ENCODE measurements at regions not wholly inside any gene's neighbourhood (a gene's known extent, or its start where the extent isn't known, plus 50 kb on each side); places are given as distances from the start of the nearest gene placed in this dataset.
A peak's percentile ranks its signal among the peaks of the same experiment; 100 is the strongest.
"Not testable (repeated sequence)": the region's sequence is repeated elsewhere in the genome, so short reads cannot be mapped to it uniquely, and the experiment has no call there.

DNA sequence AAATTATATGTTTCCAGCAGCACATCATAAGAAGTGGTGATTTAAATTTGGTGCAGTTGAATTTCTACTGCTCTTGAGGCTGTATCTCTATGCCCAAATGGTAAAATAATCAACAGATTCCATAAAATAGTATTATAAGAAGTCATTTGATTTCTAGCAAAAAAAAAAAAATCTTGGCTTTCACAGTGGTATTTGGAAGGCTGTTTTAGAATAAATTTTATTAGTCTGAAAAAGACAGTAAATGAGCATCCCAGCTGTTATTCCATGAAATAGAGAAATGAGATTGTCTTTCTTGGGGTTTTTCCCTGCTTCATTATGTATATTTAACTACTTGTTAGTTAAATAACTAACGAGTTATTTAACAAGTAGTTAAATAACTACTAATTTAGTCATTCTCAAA is 156.0 kb upstream of the ABI3BP start:
- no peak for DNase-seq (ENCODE audit: low spot score in 2 of 2)
- H3K27ac Mint-ChIP-seq = no peak overlapping the region
- no peaks in the 10 kb centered on the region for H3K9me3 Mint-ChIP-seq

DNA sequence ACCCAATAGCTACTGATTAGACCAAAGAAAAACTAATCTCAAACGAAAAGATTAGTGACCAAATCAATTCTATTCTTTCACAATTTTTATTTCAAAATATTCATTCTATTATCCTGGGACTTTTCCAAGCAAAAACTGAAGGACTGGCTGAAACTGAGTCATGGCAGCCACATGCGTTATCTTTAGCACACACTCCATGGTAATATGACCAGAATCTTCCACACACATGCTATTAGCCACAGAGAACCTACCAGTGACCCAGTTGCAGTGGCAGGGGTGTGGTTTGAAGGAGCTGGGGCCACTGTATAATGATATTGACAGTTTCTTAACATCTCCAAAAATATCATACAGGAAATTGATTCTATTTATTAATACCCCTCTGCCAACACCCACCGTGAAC is 154.8 kb upstream of the ABI3BP start:
- Mint-ChIP-seq H3K9me3 (no peaks in the 10 kb centered on the region), H3K27ac (no peak overlapping the region), H3K36me3 (no peaks in the 10 kb centered on the region), H3K4me3 (no peak overlapping the region), H3K4me1 (no peaks in the 10 kb centered on the region)
- DNase-seq (ENCODE audit: low spot score in 2 of 2) (no peak), ATAC-seq (no peak)

More for the DNA sequence above, 156.0 kb upstream of the ABI3BP start:
- ATAC-seq = no peak
- Mint-ChIP-seq H3K36me3 (no peaks in the 10 kb centered on the region), H3K4me1 (no peaks in the 10 kb centered on the region), H3K4me3 (no peak overlapping the region)

- H3K36me3 Mint-ChIP-seq = no peaks in the 10 kb centered on the region
- H3K9me3 Mint-ChIP-seq = no peaks in the 10 kb centered on the region
- no peaks in the 10 kb centered on the region for H3K4me1 Mint-ChIP-seq
- no peak overlapping the region for H3K27ac Mint-ChIP-seq
- ATAC-seq (no peak), DNase-seq (ENCODE audit: low spot score in 2 of 2) (no peak)
- no peak overlapping the region for H3K4me3 Mint-ChIP-seq
Measured at GRCh38 chr3:101146946-101147345, 153.7 kb upstream of the ABI3BP start.

- H3K4me3 Mint-ChIP-seq = no peak overlapping the region
- H3K36me3 Mint-ChIP-seq = no peaks in the 10 kb centered on the region
- no peaks in the 10 kb centered on the region for H3K4me1 Mint-ChIP-seq
- no peak for DNase-seq (ENCODE audit: low spot score in 2 of 2)
- no peak for ATAC-seq
- no peaks in the 10 kb centered on the region for H3K9me3 Mint-ChIP-seq
- H3K27ac Mint-ChIP-seq = no peak overlapping the region
Measured at GRCh38 chr3:101144105-101144504, 150.9 kb upstream of the ABI3BP start.

DNA sequence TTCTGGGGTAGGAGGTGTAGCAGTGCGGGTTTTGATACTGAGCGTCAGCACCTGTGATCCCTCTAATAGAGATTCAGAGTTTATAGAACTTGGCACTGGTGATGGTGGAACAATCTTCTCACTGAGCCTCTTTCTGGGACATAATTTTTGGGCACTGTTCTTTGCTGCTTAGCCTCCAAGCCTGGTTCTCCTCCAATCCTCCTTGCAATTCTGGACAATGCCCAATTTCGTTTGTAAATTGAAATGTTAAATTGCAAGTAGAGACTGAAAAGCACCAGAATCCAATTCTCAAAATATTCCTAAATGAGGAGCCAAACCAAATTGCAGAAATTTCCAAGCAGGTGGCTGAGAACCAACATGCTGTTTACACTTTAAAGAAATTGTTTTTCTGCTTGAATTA is 149.8 kb upstream of the ABI3BP start:
- H3K36me3 Mint-ChIP-seq = no peaks in the 10 kb centered on the region
- no peaks in the 10 kb centered on the region for H3K9me3 Mint-ChIP-seq
- H3K4me1 Mint-ChIP-seq = no peaks in the 10 kb centered on the region
- H3K4me3 Mint-ChIP-seq = no peak overlapping the region
- DNase-seq (ENCODE audit: low spot score in 2 of 2) (no peak), ATAC-seq (no peak)
- no peak overlapping the region for H3K27ac Mint-ChIP-seq

- no peaks in the 10 kb centered on the region for H3K9me3 Mint-ChIP-seq
- H3K4me3 Mint-ChIP-seq = no peak overlapping the region
- no peak for DNase-seq (ENCODE audit: low spot score in 2 of 2)
- H3K4me1 Mint-ChIP-seq = no peaks in the 10 kb centered on the region
- no peak overlapping the region for H3K27ac Mint-ChIP-seq
- no peak for ATAC-seq
- no peaks in the 10 kb centered on the region for H3K36me3 Mint-ChIP-seq
Measured at GRCh38 chr3:101142160-101142559, 148.9 kb upstream of the ABI3BP start.

- Mint-ChIP-seq H3K27ac (no peak overlapping the region), H3K4me1 (no peaks in the 10 kb centered on the region), H3K9me3 (no peaks in the 10 kb centered on the region), H3K4me3 (no peak overlapping the region), H3K36me3 (no peaks in the 10 kb centered on the region)
- no peak for ATAC-seq
- no peak for DNase-seq (ENCODE audit: low spot score in 2 of 2)
Measured at GRCh38 chr3:101141135-101141534, 147.9 kb upstream of the ABI3BP start.

DNA sequence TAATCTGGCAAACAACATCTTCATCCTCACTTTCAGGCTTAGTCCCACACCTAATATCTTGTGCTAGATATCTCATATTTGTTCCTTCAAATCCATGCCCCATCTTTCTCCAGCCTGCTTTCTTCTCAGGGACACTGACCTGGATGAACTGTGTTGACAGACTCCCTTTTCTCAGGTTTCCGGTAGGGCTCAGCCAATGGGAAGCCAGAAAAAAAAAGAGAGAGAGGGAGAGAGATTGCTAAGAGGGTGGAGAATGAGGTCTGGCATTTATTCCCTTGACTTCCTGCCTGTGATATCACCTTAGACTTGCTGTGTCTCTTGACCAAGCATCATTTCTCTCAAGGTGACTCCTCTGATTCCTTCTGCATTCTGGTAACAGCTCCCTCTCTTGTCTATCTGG is 145.6 kb upstream of the ABI3BP start:
- Mint-ChIP-seq H3K9me3 (no peaks in the 10 kb centered on the region), H3K27ac (no peak overlapping the region), H3K4me1 (no peaks in the 10 kb centered on the region), H3K4me3 (no peak overlapping the region), H3K36me3 (no peaks in the 10 kb centered on the region)
- no peak for ATAC-seq
- DNase-seq (ENCODE audit: low spot score in 2 of 2) = no peak

DNA sequence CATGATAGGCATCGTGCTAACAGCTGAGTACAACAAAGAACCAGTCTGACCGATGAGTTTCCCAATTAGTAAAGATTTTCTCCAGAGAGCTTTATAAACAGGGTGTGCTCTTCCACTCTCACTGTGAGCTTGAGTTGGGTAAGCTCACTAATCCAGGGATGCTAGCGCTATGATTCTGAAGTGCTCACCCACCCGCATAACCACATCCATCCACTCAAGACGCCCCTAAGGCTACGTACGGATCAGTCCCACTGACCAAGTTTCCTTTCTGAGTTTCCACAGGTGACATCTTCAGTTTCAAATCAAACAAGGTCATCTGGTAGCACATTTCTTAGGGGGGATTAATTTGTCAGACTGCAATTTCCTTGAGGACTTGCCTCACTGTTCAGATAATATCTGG is 141.1 kb upstream of the ABI3BP start:
- no peak overlapping the region for H3K4me3 Mint-ChIP-seq
- ATAC-seq = no peak
- no peak overlapping the region for H3K27ac Mint-ChIP-seq
- no peaks in the 10 kb centered on the region for H3K9me3 Mint-ChIP-seq
- H3K4me1 Mint-ChIP-seq = peaks cover 10% of the 10 kb centered on the region
- no peak for DNase-seq (ENCODE audit: low spot score in 2 of 2)
- no peaks in the 10 kb centered on the region for H3K36me3 Mint-ChIP-seq

- H3K4me3 Mint-ChIP-seq = no peak overlapping the region
- DNase-seq (ENCODE audit: low spot score in 2 of 2) = no peak
- H3K27ac Mint-ChIP-seq = no peak overlapping the region
- no peak for ATAC-seq
- peaks cover 10% of the 10 kb centered on the region for H3K4me1 Mint-ChIP-seq
- no peaks in the 10 kb centered on the region for H3K9me3 Mint-ChIP-seq
- H3K36me3 Mint-ChIP-seq = no peaks in the 10 kb centered on the region
Measured at GRCh38 chr3:101133652-101134051, 140.4 kb upstream of the ABI3BP start.

DNA sequence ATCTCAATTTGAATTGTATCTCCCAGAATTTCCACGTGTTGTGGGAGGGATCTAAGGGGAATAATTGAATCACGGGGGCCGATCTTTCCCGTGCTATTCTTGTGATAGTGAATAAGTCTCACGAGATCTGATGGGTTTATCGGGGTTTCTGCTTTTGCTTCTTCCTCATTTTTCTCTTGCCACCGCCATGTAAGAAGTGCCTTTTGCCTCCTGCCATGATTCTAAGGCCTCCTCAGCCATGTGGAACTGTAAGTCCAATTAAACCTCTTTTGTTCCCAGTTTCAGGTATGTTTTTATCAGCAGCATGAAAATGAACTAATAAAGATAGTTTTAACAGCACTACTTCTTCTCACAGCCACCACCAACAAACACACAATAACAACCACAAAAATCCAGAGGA is 140.0 kb upstream of the ABI3BP start:
- not testable (repeated sequence) for H3K36me3 Mint-ChIP-seq; DNase-seq (ENCODE audit: low spot score in 2 of 2); ATAC-seq; H3K27ac Mint-ChIP-seq; H3K9me3 Mint-ChIP-seq; H3K4me3 Mint-ChIP-seq
- peaks cover 10% of the 10 kb centered on the region for H3K4me1 Mint-ChIP-seq

DNA sequence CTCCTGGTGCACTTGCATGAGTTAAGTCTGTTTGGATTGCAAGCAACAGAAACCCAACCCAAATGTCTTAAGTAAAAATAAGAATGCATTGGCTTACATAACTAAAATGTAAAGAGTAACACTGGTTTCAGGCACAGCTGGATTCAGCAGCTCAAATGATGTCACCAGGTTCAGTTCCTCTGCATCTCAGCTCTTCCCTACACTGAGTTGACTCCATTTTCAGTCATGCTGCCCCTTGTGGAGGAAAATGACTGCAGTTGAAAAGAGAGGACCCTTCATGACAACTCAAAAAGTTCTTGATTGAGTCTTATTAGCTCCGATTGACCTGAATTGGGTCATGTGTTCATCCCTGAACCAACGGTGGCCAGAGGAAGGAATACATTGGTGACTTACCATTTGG is 138.5 kb upstream of the ABI3BP start:
- H3K27ac Mint-ChIP-seq = no peak overlapping the region
- peak; percentile 34 for ATAC-seq
- no peaks in the 10 kb centered on the region for H3K9me3 Mint-ChIP-seq
- no peak for DNase-seq (ENCODE audit: low spot score in 2 of 2)
- H3K4me3 Mint-ChIP-seq = no peak overlapping the region
- no peaks in the 10 kb centered on the region for H3K36me3 Mint-ChIP-seq
- peaks cover 10% of the 10 kb centered on the region for H3K4me1 Mint-ChIP-seq

DNA sequence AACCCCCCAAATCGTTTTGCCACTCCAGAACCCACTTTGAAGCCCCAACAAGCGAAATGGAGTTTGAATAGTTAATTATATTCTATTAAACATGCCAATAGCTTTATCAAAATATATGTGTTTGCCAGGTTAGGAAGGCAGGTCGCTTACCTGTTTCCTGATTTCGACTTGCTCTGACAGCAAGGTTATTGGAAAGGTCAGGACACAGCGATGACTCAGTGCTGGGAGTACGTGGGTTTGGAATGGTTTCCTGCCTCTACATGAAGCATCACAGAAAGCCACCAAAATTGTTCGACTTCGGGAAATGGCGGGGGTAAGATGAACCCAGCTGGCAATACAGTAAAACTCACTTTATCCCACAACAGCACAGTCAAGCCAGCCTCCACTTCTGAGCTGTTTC is 135.6 kb upstream of the ABI3BP start:
- DNase-seq (ENCODE audit: low spot score in 2 of 2) (no peak), ATAC-seq (no peak)
- Mint-ChIP-seq H3K4me1 (peaks cover 10% of the 10 kb centered on the region), H3K9me3 (no peaks in the 10 kb centered on the region), H3K27ac (no peak overlapping the region), H3K36me3 (no peaks in the 10 kb centered on the region), H3K4me3 (no peak overlapping the region)

- Mint-ChIP-seq H3K27ac (no peak overlapping the region), H3K9me3 (no peaks in the 10 kb centered on the region), H3K36me3 (no peaks in the 10 kb centered on the region), H3K4me1 (peaks cover 4% of the 10 kb centered on the region), H3K4me3 (no peak overlapping the region)
- ATAC-seq (no peak), DNase-seq (ENCODE audit: low spot score in 2 of 2) (no peak)
Measured at GRCh38 chr3:101128001-101128400, 134.8 kb upstream of the ABI3BP start.

DNA sequence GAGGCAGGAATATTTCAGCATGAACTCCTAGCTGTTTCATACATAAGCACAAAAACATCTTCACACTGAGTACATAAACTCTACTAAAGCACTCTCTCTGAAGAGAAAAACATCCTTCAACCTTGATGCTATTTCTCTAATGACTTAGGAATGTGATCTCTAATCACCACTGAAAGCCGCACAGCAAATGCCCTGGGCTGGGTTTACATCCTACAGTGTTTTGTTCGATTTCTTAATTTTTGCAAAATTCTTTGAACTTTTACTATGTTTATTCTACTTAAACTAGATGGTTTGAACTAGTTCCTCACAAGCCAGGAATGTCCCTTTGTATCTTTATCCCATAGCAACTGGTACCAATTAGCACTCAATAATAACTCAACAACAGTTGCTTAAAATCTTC is 130.9 kb upstream of the ABI3BP start:
- Mint-ChIP-seq H3K9me3 (no peaks in the 10 kb centered on the region), H3K4me3 (no peak overlapping the region), H3K27ac (no peak overlapping the region), H3K36me3 (no peaks in the 10 kb centered on the region), H3K4me1 (no peaks in the 10 kb centered on the region)
- ATAC-seq (no peak), DNase-seq (ENCODE audit: low spot score in 2 of 2) (no peak)

- Mint-ChIP-seq H3K9me3 (no peaks in the 10 kb centered on the region), H3K27ac (no peak overlapping the region), H3K4me3 (no peak overlapping the region), H3K4me1 (no peaks in the 10 kb centered on the region), H3K36me3 (no peaks in the 10 kb centered on the region)
- DNase-seq (ENCODE audit: low spot score in 2 of 2) = no peak
- ATAC-seq = no peak
Measured at GRCh38 chr3:101123081-101123480, 129.9 kb upstream of the ABI3BP start.

- Mint-ChIP-seq H3K27ac (no peak overlapping the region), H3K36me3 (no peaks in the 10 kb centered on the region)
Measured at GRCh38 chr3:101122681-101123080, 129.5 kb upstream of the ABI3BP start.

More at GRCh38 chr3:101122681-101123080, 129.5 kb upstream of the ABI3BP start:
- Mint-ChIP-seq H3K4me1 (no peaks in the 10 kb centered on the region), H3K9me3 (no peaks in the 10 kb centered on the region), H3K4me3 (no peak overlapping the region)
- ATAC-seq = no peak
- no peak for DNase-seq (ENCODE audit: low spot score in 2 of 2)
